ENCODE measurements at regions not wholly inside any gene's neighbourhood (a gene's known extent, or its start where the extent isn't known, plus 50 kb on each side); places are given as distances from the start of the nearest gene placed in this dataset.

DNA sequence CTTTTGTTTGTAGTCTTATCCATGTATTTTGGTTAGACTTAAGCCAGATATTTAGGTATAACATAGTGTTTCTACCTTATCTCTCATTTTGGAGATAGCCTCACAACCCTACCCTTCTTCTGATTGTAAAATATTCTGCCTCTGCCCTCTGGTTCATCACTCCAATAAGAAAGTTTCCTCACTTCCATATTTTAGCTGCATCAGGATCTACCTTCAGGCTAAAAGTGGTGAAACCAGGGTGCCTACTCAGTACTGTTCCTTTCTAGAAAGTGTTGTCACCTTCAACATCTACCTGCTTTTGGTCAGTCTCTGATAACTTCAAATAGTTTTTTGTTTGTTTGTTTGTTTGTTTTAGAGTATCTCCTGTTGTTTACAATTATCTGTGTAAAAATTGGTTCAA, 294.6 kb downstream of the ANXA1 start:
- in situ Hi-C loops (cut with MboI; ENCODE audit: low sequenced_read_pairs), result no loop called here

DNA sequence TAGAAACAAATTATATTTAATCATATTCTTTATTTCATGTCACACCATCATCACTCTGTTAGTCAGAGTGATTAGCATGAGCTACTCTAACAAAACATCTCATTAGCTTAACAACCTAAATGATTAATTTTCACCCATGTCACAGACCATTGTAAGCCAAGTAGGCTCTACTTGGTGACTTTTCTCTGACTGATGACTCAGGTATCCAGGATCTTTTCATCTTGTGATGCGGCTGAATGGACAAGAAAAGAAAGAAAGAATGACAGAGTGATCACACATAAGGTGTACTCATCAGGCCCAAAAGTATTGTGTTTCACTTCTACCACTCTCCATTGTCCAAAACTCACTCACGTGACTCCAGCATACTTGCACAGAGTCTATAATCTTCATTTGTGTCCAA, 299.3 kb downstream of the ANXA1 start:
- in situ Hi-C loops (cut with MboI; ENCODE audit: low sequenced_read_pairs), result no loop called here

DNA sequence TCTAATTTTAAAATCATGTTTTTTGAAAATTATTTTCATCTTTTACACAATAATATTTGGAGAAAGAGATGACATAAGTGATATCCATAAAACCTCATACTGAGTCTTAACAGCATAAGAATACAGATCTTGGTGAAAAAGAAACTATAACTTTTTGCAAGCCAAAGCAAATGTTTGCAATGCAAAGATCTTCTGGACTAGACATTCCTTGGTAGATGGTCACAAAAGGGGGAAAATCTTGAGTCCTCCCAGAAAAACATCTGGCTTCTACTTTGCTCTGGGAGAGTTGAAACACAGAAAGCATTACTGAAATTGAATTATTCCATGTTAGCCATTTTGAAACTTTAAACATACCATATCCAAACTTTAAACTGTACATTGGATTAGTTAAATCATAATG, 308.2 kb downstream of the ANXA1 start:
- in situ Hi-C loops (cut with MboI; ENCODE audit: low sequenced_read_pairs), result no loop called here

DNA sequence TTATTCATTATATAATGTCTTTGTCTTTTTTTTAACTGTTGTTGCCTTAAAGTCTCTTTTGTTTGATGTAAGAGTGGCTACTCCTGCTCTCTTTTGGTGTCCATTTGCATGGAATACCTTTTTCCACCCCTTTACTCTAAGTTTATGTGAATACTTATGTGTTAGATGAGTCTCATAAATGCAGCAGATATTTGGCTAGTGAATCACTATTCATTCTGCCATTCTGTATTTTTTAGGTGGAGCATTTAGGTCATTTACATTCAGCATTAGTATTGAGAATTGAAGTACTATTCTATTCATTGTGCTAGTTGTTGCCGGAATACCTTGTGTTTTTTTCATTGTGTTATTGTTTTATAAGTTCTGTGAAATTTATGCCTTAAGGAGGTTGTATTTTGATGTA, 317.1 kb downstream of the ANXA1 start:
- in situ Hi-C loops (cut with MboI; ENCODE audit: low sequenced_read_pairs), result no loop called here

DNA sequence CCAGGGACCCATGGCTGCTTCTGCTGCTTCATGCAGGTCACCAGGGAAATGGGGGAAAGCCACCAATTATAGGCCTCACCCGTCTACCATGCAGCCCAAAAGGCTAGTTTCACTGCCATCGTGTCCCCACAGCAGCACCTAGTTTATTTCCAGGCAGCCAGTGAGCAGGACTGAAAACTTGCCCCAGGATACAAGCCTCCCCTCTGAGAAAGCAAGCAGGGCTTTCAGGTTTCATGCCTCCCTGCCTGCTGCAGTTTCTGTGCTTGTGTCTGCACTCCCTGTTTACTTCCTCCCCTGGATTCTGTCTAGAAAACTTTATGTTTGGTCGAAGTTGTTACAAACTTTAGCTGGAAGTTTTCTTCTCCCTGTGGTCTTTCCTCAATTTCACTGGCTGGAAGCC, 319.1 kb downstream of the ANXA1 start:
- in situ Hi-C loops (cut with MboI; ENCODE audit: low sequenced_read_pairs), result no loop called here

DNA sequence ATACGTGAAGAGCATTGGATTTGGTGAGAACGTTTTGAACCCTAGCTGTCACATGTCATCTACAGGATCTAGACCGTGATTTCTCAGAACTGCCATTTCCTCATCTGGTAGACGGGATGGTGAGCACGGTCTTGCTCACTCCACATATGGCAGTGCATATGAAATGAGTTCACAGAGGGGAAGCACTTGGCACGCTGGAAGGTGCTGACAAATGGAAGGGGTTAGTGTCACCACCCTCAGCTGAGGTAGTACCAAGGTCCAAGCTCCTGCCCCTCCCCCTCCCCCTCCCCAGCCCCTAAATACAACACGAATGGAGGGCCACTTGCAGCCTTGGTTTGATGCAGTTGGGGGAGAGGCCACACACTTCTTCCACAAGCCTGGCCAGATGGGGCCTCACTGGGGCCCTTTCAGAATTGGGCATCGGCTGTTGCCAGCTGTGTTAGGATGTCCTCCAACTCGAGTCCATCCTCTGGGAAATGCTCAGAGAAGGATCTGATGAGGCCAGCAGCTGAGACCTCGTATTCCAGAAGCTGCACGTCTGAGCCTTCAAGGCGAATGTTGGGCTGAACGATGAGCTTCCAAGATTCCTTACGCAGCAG, 322.4 kb downstream of the ANXA1 start:
- in situ Hi-C loops (cut with MboI; ENCODE audit: low sequenced_read_pairs), result no loop called here

DNA sequence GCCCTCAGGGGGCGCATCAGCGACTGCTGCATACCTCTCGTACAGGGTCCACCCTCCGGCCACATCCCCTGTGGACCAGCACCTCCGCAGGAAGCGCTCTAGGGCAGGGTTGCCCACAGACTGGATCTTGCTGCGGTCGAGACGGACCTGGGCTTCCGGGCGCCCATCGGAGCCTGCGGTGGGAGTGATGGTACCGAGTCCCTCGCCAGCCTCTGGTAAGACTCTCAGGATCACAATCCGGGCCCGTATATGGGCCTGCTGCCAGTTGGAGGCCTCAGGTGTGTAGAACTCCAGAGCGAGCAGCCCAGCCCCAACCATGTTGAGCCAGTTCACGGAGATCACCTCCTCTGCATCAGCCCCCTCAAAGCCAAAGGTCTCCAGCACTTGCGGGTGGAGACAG, 323.0 kb downstream of the ANXA1 start:
- in situ Hi-C loops (cut with MboI; ENCODE audit: low sequenced_read_pairs), result loop anchor here (25.0 kb wide), 1 partner anchor 113 kb away; no protein-coding TSS in a partner anchor

DNA sequence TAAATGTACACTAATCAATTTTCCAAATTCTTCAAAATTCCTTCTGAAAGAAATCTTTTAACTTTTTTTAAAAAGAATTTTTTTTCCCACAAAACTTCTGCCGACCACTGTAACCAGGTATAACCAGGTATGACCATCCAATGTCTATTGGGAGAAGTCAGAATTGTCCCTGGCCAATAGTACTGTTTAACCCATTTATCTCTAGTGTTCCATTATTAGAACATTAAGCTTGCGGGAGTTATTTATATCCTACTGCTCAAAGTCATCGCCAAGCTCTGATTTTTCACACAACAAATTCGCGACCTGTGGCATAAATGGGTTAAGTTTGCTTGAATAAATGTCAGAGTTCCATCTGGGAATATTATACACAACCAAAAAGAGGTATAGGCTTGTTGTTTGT, 343.2 kb downstream of the ANXA1 start:
- in situ Hi-C loops (cut with MboI; ENCODE audit: low sequenced_read_pairs), result loop anchor here (25.0 kb wide), 1 partner anchor 92 kb away; no protein-coding TSS in a partner anchor

DNA sequence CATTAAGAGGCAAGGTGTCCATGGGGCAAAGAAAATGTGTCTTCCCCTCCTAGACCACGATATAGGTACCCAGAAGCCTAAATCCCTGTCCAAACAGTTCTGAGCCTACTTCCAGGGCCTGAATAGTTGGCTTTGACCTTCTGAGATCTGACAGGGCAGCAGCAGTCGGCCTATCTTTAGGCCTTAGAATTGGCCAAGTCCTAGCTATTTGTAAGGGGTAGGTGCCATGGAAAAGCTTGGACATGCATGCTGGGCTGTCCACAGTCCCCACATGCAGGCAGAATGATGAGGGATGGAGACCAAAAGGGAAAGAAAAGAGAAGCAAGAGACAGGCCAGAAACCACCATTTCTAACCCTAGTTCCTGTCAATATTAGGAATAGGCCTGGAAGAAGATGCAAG, 346.1 kb downstream of the ANXA1 start:
- in situ Hi-C loops (cut with MboI; ENCODE audit: low sequenced_read_pairs), result loop anchor here (25.0 kb wide), 1 partner anchor 90 kb away; no protein-coding TSS in a partner anchor

DNA sequence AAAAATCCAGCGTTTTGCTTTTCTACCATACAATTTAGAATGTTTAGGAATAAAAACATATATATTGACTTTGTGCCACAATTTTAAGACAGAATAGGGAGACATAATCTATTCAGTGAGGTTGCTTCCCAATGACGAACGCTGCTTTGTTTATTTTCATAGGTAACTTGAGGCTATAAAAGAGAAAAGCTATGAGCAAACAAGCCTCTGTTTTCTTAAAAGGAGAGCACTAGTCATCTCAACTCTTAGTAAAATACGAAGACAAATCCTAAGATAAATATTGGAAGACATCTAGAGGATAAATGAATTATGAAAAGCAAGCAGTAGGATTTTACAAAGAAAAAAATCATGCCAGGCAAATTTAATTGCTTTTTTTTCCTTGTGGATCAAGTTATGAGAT, 363.6 kb downstream of the ANXA1 start:
- in situ Hi-C loops (cut with MboI; ENCODE audit: low sequenced_read_pairs), result no loop called here

DNA sequence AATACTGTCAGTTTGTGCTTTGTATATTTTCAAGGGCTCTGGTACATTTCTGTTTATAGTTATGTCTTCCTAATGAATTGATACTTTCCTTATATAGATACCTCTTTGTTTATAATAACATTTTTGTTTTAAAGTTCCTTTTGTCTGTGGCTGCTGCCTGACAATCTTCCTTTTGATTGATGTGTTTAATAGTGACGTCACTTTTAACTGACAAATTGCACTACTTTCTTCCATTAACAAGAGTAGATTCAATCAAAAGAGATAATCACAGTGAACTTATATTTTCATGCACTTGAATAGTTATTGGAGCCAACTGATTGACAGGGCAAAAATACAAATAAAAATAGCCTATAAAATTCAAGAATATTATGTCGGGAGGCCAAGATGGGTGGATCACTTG, 371.7 kb downstream of the ANXA1 start:
- in situ Hi-C loops (cut with MboI; ENCODE audit: low sequenced_read_pairs), result no loop called here

DNA sequence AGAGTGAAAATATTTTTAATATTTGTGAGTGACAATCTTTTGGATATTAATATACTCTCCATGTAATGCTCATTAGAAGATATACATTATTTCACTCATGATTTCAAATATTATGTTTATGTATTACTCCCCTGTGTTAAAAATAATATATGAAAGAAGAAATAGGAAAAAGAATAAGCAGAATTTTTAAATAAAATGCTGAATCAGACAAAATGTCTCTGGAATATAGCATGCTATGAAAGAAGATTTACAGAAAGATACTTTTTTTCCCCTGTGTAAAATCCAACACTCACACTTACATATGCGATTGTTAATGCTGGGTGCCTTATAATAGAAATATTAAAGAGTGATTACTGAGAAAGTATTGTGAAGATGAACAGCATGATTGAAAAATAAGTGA, 373.7 kb downstream of the ANXA1 start:
- in situ Hi-C loops (cut with MboI; ENCODE audit: low sequenced_read_pairs), result no loop called here

DNA sequence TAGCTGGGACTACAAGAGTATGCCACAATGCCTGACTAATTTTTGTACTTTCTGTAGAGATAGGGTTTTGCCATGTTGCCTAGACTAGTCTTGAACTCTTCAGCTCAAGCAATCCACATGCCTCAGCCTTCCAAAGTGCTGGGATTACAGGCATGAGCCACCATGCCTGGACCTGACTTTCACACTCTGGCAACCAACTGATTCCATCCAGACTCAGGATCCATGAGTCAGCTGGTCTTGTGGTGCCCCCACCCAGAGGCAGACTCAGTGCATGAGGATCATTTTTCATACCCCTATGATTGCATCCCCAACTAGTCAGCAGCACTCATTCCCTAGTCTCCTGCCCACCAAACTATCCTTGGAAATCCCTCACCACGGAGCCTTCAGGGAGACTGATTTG, 375.9 kb downstream of the ANXA1 start:
- in situ Hi-C loops (cut with MboI; ENCODE audit: low sequenced_read_pairs), result no loop called here

DNA sequence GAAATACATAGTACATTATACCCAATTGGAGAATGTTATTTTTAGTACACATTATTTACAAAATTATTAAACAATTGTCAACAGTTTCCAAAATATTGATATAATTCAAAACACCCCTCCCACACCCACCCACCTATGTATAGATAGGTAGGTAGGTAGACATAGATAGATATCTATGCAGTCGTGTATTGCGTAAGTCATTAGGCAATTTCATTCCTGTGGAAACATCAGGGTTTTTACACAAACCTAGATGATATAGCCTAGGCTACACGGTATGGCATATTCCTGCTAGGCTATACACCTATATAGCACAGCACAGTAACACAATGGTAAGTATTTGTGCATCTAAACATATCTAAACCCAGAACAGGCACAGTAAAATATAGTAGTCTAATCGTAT, 377.3 kb downstream of the ANXA1 start:
- in situ Hi-C loops (cut with MboI; ENCODE audit: low sequenced_read_pairs), result no loop called here

DNA sequence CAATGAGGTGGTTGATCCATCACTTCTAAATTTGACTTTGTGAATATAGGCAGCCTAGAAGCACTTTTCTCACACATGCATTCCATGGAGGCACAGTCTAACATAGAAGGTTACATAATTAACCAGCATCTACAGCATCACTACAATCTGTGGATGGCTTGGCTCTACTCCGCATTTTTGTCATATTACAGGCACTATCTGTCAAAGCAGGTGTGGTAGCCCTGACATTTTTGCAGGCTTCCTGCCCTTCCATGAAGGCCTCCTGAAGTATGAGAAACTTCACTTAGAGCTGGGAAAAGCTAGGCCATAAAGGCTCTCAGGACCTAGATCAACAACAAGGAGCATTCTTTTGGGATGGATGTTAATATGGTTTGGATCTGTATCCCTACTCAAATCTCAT, 378.0 kb downstream of the ANXA1 start:
- in situ Hi-C loops (cut with MboI; ENCODE audit: low sequenced_read_pairs), result no loop called here

DNA sequence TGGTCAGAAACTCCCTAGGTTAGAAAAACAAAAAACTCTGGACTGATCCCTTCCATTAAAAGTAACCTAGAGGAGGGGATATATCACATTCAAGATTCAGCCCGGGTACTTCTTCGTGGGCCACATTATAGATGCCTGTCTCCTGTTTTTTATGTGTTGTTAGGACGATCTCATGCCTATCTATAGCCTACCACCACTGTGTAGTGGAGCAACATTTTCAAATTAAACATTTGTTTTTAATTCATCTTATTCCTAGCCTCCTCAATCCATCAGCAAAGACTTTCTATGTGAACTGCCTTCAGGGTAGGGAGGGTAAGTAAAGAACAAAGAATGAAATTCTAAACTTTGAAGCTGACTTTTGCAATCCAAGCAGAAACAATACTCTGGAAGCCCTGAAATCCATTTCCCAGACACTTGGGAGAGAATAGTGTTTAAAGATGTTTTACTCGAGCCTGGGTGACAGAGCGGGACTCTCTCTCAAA, 379.4 kb downstream of the ANXA1 start:
- in situ Hi-C loops (cut with MboI; ENCODE audit: low sequenced_read_pairs), result no loop called here

DNA sequence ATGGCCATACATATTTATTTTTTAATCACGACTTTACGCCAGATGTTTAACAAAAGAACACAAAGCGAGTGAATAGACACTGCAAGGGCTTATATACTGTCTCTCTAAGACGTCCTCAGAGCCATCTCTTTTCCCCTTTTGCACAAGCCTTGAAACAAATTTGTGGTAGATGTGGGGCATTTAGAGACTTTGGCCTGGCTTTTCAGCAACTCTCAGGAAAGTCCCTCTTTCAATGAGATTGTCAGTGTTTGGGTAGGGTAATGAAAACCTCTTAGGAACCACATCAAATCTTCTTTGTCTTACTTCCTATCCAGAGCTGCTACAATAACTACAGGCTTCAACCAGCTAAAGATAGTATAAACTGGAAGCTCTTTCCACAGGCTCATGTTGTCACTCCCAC, 380.0 kb downstream of the ANXA1 start:
- in situ Hi-C loops (cut with MboI; ENCODE audit: low sequenced_read_pairs), result no loop called here

DNA sequence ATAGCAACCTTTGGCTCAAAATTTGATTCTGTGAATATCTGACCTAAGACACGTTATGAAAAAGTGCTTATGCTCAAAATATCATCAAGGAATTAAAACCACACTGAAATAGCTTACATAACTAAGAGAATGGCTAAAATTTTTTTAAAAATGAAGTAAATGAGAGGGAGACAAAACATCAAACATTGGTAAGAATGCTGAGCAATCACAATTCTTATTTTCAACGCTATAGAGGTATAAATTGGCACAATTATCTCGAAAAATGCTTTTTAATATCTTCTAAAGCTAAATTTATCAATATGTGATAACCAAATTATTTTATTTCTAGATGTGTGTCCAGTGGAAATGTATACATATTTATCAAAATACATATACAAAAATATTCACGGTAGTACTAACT, 381.3 kb downstream of the ANXA1 start:
- in situ Hi-C loops (cut with MboI; ENCODE audit: low sequenced_read_pairs), result no loop called here

DNA sequence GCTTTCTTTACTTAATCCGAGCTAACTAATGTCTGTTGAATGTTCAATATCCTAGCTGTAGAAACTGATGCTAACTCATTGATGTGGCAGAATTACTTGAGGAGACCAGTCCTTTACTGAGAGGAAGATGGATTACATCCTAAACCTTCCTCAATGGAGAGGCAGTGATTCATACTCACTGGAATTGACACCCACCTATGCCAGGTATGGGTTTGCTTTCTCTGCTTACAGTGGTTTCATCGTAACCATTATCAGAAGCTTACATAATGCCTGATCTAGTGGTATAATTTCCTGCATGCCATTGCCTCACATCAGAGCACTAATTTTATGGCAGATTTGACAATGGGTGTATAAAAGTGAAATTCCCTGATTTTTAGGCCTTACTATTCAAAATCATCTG, 384.7 kb downstream of the ANXA1 start:
- in situ Hi-C loops (cut with MboI; ENCODE audit: low sequenced_read_pairs), result no loop called here

DNA sequence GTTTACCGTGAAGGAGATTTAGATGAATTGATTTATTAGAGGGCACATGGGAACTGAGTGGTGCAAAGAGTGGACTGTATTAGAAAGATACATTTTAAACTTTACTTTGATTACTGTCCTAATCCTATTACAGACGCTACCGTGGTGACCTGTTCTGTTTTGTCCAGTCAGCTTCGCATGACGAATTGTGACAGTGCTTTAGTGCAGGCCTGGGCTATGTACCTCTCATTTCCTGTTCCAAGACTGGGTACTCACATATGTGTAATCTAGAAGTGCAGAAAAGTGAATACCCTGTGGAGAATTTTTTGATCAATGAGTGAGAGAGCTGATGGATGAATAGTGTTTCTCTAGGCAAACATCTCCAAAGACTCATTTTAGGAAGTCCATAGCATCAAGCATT, 385.9 kb downstream of the ANXA1 start:
- in situ Hi-C loops (cut with MboI; ENCODE audit: low sequenced_read_pairs), result no loop called here

DNA sequence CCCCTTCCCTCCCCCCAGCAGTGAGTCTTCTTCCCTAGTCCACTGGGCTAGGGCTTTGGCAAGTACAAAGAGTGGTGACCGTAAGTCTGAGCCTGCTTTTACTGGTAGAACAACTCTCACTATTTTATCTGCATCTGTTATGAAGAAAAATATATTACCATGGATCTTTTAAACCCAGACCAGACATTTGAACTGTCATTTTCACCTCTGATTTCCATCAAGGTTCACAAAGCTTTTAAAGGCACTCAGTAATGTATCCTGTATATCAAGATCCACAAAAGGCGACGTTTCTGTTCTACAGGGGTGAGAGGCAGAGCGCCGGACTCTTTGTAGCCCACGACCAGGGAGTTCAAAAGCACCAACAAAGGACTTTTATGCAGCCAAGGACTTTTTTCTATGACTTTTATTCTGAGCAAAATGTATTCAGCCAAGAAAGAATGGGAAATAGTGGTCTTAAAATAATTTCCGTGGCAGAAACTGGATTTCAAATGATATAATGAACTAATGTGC, 388.3 kb downstream of the ANXA1 start:
- in situ Hi-C loops (cut with MboI; ENCODE audit: low sequenced_read_pairs), result no loop called here

DNA sequence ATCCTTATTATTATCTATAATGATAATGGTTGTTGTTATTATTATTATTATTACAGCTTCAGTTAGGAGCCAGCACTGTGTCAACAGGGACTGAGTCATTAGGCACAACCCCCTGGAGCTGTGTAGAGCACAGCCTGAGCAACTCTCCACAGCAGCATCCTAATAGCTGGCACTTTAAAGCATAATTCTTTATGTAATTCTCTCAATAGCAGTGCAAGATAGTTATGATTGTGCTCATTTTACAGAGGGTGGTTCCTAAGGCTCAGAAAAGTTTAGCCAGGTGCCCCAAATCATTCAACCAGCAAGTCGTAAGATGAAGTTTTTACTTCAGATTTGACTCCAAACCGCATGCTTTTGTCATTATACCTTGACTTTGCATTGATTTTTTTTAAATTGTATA, 390.3 kb downstream of the ANXA1 start:
- in situ Hi-C loops (cut with MboI; ENCODE audit: low sequenced_read_pairs), result no loop called here

DNA sequence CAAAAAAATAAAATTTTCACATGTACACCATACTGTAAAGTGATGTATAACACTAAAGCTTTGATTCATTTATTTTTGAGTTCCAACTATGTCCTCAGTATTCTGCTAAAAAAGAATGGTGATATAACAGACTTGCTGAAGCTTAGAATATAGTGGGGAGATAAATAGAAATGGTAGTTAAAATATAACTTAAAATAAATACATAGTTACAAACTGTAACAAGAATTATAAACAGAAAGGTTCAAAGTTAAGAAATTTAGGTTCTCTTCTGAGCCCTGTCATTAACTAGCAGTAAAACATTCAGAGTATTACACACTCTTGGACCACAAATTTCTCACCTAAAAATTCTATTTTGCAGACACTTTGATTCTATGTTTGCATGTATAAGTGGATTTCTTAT, 392.1 kb downstream of the ANXA1 start:
- in situ Hi-C loops (cut with MboI; ENCODE audit: low sequenced_read_pairs), result no loop called here
